MM.1S (cell line): ENCODE measurements at regions not wholly inside any gene's neighbourhood (a gene's known extent, or its start where the extent isn't known, plus 50 kb on each side); places are given as distances from the start of the nearest gene placed in this dataset.
"Not testable (repeated sequence)": the region's sequence is repeated elsewhere in the genome, so short reads cannot be mapped to it uniquely, and the experiment has no call there.

Experiments
- EZH2 ChIP-seq: fragments of 300-600 bp; sonication (generic); optimal IDR thresholded peaks from 2 replicates; pipeline ENCODE3; 2017; ENCODE audit warnings: low read depth, mild to moderate bottlenecking, antibody characterized with exemption, low read length, mixed read lengths
- TF ChIP-seq, protein P1 (sequence below): fragments of 300-600 bp; sonication (generic); IDR thresholded peaks from 2 replicates; pipeline ENCODE4 v1.5.1; 2016; ENCODE audit warnings: antibody characterized with exemption, low read length, mixed read lengths

DNA sequence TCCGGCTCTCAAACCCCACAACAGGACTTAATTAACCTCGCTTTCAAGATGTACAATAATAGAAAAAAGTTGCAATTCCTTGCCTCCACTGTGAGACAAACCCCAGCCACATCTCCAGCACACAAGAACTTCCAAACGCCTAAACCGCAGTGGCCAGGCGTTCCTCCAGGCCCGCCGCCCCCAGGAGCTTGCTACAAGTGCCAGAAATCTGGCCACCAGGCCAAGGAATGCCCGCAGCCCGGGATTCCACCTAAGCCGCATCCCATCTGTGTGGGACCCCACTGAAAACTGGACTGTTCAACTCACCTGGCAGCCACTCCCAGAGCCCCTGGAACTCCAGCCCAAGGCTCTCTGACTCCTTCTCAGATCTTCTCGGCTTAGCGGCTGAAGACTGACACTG, 262.5 kb downstream of the SMARCA2 start:
- TF ChIP-seq, protein P1, sequence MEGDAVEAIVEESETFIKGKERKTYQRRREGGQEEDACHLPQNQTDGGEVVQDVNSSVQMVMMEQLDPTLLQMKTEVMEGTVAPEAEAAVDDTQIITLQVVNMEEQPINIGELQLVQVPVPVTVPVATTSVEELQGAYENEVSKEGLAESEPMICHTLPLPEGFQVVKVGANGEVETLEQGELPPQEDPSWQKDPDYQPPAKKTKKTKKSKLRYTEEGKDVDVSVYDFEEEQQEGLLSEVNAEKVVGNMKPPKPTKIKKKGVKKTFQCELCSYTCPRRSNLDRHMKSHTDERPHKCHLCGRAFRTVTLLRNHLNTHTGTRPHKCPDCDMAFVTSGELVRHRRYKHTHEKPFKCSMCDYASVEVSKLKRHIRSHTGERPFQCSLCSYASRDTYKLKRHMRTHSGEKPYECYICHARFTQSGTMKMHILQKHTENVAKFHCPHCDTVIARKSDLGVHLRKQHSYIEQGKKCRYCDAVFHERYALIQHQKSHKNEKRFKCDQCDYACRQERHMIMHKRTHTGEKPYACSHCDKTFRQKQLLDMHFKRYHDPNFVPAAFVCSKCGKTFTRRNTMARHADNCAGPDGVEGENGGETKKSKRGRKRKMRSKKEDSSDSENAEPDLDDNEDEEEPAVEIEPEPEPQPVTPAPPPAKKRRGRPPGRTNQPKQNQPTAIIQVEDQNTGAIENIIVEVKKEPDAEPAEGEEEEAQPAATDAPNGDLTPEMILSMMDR = not testable (repeated sequence)
- not testable (repeated sequence) for TF ChIP-seq EZH2
